GM23338 (cell line): ENCODE measurements at regions not wholly inside any gene's neighbourhood (a gene's known extent, or its start where the extent isn't known, plus 50 kb on each side); places are given as distances from the start of the nearest gene placed in this dataset.
"Not testable (repeated sequence)": the region's sequence is repeated elsewhere in the genome, so short reads cannot be mapped to it uniquely, and the experiment has no call there.

Source experiments
- ATAC-seq: fragments of 200-7000 bp; cut with Tn5 transposase; 3 replicates; pipeline ENCODE4 v1.9.1; 2020
- DNase-seq: peaks from one replicate; pipeline ENCODE4 v3.0.0-alpha.2; 2015; ENCODE audit warnings: low spot score
- H2AFZ ChIP-seq: fragments of 200-600 bp; sonication (generic); 2 replicates; pipeline ENCODE4 v1.8.0; 2016; ENCODE audit warnings: antibody characterized with exemption, mild to moderate bottlenecking, moderate library complexity
- H3F3A ChIP-seq: fragments of 200-600 bp; sonication (generic); replicated peaks from 2 replicates; pipeline ENCODE4 v1.8.0; 2017; ENCODE audit warnings: antibody characterized with exemption, mixed run types, low read depth
- H3K27ac ChIP-seq: fragments of 200-600 bp; sonication (generic); 2 replicates; pipeline ENCODE4 v1.6.1; 2016; ENCODE audit warnings: low read depth
- H3K27me3 ChIP-seq: fragments of 200-600 bp; sonication (generic); 2 replicates; pipeline ENCODE4 v1.8.0; 2016; ENCODE audit warnings: mild to moderate bottlenecking, mixed run types, moderate library complexity; ENCODE audit not compliant: insufficient read depth
- H3K36me3 ChIP-seq: fragments of 200-600 bp; sonication (generic); 2 replicates; pipeline ENCODE4 v1.8.0; 2016; ENCODE audit warnings: mild to moderate bottlenecking; ENCODE audit not compliant: insufficient read depth
- H3K4me1 ChIP-seq: fragments of 200-600 bp; sonication (generic); 2 replicates; pipeline ENCODE4 v1.8.0; 2016; ENCODE audit warnings: mild to moderate bottlenecking, moderate library complexity; ENCODE audit not compliant: insufficient read depth
- H3K4me2 ChIP-seq: fragments of 200-600 bp; sonication (generic); 2 replicates; pipeline ENCODE4 v1.7.1; 2017; ENCODE audit warnings: mixed run types
- H3K4me3 ChIP-seq: fragments of 200-600 bp; sonication (generic); 2 replicates; pipeline ENCODE4 v1.6.1; 2016; ENCODE audit warnings: mixed run types
- H3K79me2 ChIP-seq: fragments of 200-600 bp; sonication (generic); replicated peaks from 2 replicates; pipeline ENCODE4 v1.8.0; 2017; ENCODE audit warnings: mild to moderate bottlenecking; ENCODE audit not compliant: insufficient read depth
- H3K9me2 ChIP-seq: fragments of 200-600 bp; sonication (generic); 2 replicates; pipeline ENCODE4 v1.8.0; 2017; ENCODE audit not compliant: insufficient read depth
- H4K20me1 ChIP-seq: fragments of 200-600 bp; sonication (generic); replicated peaks from 2 replicates; pipeline ENCODE4 v1.8.0; 2017; ENCODE audit warnings: mild to moderate bottlenecking; ENCODE audit not compliant: insufficient read depth
- H3K27ac Mint-ChIP-seq: 2 replicates; pipeline ENCODE4 v1.8.0; 2020; ENCODE audit warnings: inconsistent platforms, mild to moderate bottlenecking, moderate library complexity, mixed read lengths
- H3K27me3 Mint-ChIP-seq: 3 replicates; pipeline ENCODE4 v1.8.0; 2022; ENCODE audit warnings: low read depth, mild to moderate bottlenecking, moderate library complexity, mixed read lengths, inconsistent platforms; ENCODE audit not compliant: insufficient read depth, poor library complexity
- H3K36me3 Mint-ChIP-seq: 3 replicates; pipeline ENCODE4 v1.8.0; 2021; ENCODE audit warnings: low read depth, mild to moderate bottlenecking, inconsistent platforms, moderate library complexity, mixed read lengths
- H3K4me1 Mint-ChIP-seq: 3 replicates; pipeline ENCODE4 v1.8.0; 2020; ENCODE audit warnings: mild to moderate bottlenecking, inconsistent platforms, mixed read lengths
- H3K4me3 Mint-ChIP-seq: 3 replicates; pipeline ENCODE4 v1.8.0; 2021; ENCODE audit warnings: moderate library complexity, mild to moderate bottlenecking, inconsistent platforms, mixed read lengths
- H3K9me3 Mint-ChIP-seq: 3 replicates; pipeline ENCODE4 v1.8.0; 2020; ENCODE audit warnings: moderate library complexity, mild to moderate bottlenecking, inconsistent platforms, mixed read lengths
- CREB1 ChIP-seq: fragments of 250-450 bp; sonication (Bioruptor Pico); IDR thresholded peaks from 2 replicates; pipeline ENCODE4 v1.5.0; 2020; ENCODE audit warnings: low read depth, mild to moderate bottlenecking, moderate library complexity
- EZH2phosphoT487 ChIP-seq: fragments of 200-600 bp; sonication (generic); IDR thresholded peaks from one replicate; pipeline ENCODE4 v1.8.1; 2018; ENCODE audit warnings: antibody characterized with exemption; ENCODE audit not compliant: unreplicated experiment
- JUNB ChIP-seq: IDR thresholded peaks from one replicate; pipeline ENCODE4 v1.6.1; 2016; ENCODE audit warnings: antibody characterized with exemption; ENCODE audit not compliant: unreplicated experiment
- NANOG ChIP-seq: IDR thresholded peaks from 2 replicates; pipeline ENCODE4 v1.6.1; 2016; ENCODE audit warnings: antibody characterized with exemption, borderline replicate concordance
- POLR2AphosphoS5 ChIP-seq: IDR thresholded peaks from 2 replicates; pipeline ENCODE4 v1.6.1; 2016; ENCODE audit warnings: antibody characterized with exemption, low read depth
- STAT1 ChIP-seq: IDR thresholded peaks from one replicate; pipeline ENCODE4 v1.6.1; 2016; ENCODE audit warnings: antibody characterized with exemption; ENCODE audit not compliant: unreplicated experiment
- ZNF114 ChIP-seq: fragments of 250-450 bp; sonication (Bioruptor Pico); IDR thresholded peaks from 2 replicates; pipeline ENCODE4 v1.5.0; 2020; ENCODE audit warnings: mild to moderate bottlenecking, moderate library complexity
- ZNF331 ChIP-seq: fragments of 250-450 bp; sonication (Bioruptor Pico); IDR thresholded peaks from 2 replicates; pipeline ENCODE4 v1.5.0; 2020; ENCODE audit warnings: low read depth, mild to moderate bottlenecking, moderate library complexity
- TF ChIP-seq, protein P1 (sequence below): IDR thresholded peaks from 2 replicates; pipeline ENCODE4 v1.6.1; 2016; ENCODE audit warnings: antibody characterized with exemption
- TF ChIP-seq, protein P2 (sequence below): IDR thresholded peaks from one replicate; pipeline ENCODE4 v1.6.1; 2018; ENCODE audit warnings: antibody characterized with exemption; ENCODE audit not compliant: unreplicated experiment

DNA sequence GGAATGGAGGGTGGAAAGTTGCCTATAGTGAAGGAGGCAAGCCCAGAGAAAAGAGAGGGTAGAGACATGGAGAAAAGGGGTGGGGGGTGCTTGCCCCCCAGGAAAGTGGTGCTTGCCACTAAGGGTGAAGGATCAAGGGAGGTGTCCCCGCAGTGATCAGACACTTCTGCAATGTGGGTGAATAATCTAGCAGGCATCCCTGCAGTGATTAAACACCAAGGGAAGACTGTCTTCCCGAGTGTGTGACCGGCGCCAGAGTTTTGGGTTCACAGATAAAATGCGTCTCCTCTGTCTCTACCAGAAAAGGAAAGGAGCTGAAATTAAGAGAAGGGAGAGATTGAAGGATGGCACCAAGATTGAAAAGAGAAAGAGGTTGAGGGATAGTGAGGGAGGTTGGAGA is 1076.9 kb downstream of the DNAJB9 start:
- H3K36me3 Mint-ChIP-seq, H3K9me3 Mint-ChIP-seq, H2AFZ ChIP-seq, H3K4me3 Mint-ChIP-seq, H3K27ac Mint-ChIP-seq, H3F3A ChIP-seq, H3K27ac ChIP-seq, H3K4me3 ChIP-seq, H3K4me1 ChIP-seq, H3K9me2 ChIP-seq, H3K79me2 ChIP-seq, H3K4me2 ChIP-seq, H4K20me1 ChIP-seq, ATAC-seq, DNase-seq, H3K27me3 Mint-ChIP-seq, H3K36me3 ChIP-seq, H3K4me1 Mint-ChIP-seq, H3K27me3 ChIP-seq: not testable (repeated sequence)

DNA sequence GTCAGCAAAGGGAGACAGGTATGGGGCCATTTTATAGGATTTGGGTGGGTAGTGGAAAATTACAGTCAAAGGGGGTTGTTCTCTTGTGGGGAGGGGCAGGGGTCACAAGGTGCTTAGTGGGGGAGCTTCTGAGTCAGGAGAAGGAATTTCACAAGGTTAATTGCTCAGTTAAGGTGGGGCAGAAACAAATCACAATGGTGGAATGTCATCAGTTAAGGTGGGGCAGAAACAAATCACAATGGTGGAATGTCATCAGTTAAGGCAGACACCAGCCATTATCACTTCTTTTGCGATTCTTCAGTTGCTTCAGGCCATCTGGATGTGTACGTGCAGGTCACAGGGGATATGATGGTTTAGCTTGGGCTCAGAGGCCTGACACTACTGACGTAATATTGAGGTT is 1077.6 kb downstream of the DNAJB9 start:
- not testable (repeated sequence) for H3K4me1 ChIP-seq, H3K4me3 Mint-ChIP-seq, ATAC-seq, H3K9me2 ChIP-seq, H3K4me1 Mint-ChIP-seq, H3K27me3 Mint-ChIP-seq, H3K4me2 ChIP-seq, H3K36me3 ChIP-seq, H3K27ac ChIP-seq, H4K20me1 ChIP-seq, H3K9me3 Mint-ChIP-seq, H2AFZ ChIP-seq, H3K27me3 ChIP-seq, H3K4me3 ChIP-seq, DNase-seq, H3F3A ChIP-seq, H3K36me3 Mint-ChIP-seq, H3K79me2 ChIP-seq
- H3K27ac Mint-ChIP-seq, result 0 out of 2 replicates have a peak overlapping the region, but pooled peaks have one; percentile 23

DNA sequence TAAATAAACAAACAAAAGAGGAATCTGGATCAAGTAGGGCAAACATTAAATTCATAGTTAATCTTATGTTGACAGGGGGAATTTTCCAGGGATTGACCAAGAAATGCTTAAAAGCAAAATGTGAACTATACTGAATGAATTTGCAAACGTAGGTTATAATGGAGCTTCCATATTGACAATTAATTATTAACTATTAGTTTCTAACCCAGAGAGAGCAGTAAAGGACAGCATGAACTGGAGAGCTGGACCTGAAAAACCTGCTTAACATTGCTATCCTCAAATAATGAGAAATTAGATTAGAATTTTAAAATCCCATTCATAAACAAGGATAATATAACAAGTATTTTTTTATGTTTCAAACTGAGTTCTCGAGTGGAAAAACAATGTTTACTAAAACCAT is 1089.6 kb downstream of the DNAJB9 start:
- TF ChIP-seq ZNF331 (CRISPR knock-in tag) (no peak), EZH2phosphoT487 (no peak), ZNF114 (CRISPR knock-in tag) (no peak), JUNB (no peak), NANOG (no peak), STAT1 (no peak), CREB1 (CRISPR knock-in tag) (no peak), POLR2AphosphoS5 (no peak)
- TF ChIP-seq, protein P1, sequence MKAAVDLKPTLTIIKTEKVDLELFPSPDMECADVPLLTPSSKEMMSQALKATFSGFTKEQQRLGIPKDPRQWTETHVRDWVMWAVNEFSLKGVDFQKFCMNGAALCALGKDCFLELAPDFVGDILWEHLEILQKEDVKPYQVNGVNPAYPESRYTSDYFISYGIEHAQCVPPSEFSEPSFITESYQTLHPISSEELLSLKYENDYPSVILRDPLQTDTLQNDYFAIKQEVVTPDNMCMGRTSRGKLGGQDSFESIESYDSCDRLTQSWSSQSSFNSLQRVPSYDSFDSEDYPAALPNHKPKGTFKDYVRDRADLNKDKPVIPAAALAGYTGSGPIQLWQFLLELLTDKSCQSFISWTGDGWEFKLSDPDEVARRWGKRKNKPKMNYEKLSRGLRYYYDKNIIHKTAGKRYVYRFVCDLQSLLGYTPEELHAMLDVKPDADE, result no peak
- TF ChIP-seq, protein P2, sequence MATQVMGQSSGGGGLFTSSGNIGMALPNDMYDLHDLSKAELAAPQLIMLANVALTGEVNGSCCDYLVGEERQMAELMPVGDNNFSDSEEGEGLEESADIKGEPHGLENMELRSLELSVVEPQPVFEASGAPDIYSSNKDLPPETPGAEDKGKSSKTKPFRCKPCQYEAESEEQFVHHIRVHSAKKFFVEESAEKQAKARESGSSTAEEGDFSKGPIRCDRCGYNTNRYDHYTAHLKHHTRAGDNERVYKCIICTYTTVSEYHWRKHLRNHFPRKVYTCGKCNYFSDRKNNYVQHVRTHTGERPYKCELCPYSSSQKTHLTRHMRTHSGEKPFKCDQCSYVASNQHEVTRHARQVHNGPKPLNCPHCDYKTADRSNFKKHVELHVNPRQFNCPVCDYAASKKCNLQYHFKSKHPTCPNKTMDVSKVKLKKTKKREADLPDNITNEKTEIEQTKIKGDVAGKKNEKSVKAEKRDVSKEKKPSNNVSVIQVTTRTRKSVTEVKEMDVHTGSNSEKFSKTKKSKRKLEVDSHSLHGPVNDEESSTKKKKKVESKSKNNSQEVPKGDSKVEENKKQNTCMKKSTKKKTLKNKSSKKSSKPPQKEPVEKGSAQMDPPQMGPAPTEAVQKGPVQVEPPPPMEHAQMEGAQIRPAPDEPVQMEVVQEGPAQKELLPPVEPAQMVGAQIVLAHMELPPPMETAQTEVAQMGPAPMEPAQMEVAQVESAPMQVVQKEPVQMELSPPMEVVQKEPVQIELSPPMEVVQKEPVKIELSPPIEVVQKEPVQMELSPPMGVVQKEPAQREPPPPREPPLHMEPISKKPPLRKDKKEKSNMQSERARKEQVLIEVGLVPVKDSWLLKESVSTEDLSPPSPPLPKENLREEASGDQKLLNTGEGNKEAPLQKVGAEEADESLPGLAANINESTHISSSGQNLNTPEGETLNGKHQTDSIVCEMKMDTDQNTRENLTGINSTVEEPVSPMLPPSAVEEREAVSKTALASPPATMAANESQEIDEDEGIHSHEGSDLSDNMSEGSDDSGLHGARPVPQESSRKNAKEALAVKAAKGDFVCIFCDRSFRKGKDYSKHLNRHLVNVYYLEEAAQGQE, result no peak
- DNase-seq (no peak), ATAC-seq (no peak)
- H3F3A ChIP-seq, result no peaks in the 10 kb centered on the region
- Mint-ChIP-seq H3K36me3 (no peaks in the 10 kb centered on the region), H3K27ac (no peak overlapping the region), H3K4me3 (no peak overlapping the region), H3K9me3 (no peaks in the 10 kb centered on the region), H3K27me3 (no peaks in the 10 kb centered on the region), H3K4me1 (no peaks in the 10 kb centered on the region)
- no peaks in the 10 kb centered on the region for H3K79me2 ChIP-seq
- no peaks in the 10 kb centered on the region for H3K27me3 ChIP-seq
- H3K36me3 ChIP-seq, result no peaks in the 10 kb centered on the region
- H4K20me1 ChIP-seq, result no peaks in the 10 kb centered on the region
- H3K4me2 ChIP-seq, result no peak overlapping the region
- no peaks in the 10 kb centered on the region for H3K4me1 ChIP-seq
- H3K9me2 ChIP-seq, result no peaks in the 10 kb centered on the region
- H3K4me3 ChIP-seq, result no peak overlapping the region
- no peak overlapping the region for H2AFZ ChIP-seq
- no peak overlapping the region for H3K27ac ChIP-seq
